ENCODE measurements at regions not wholly inside any gene's neighbourhood (a gene's known extent, or its start where the extent isn't known, plus 50 kb on each side); places are given as distances from the start of the nearest gene placed in this dataset.
"Not testable (repeated sequence)": the region's sequence is repeated elsewhere in the genome, so short reads cannot be mapped to it uniquely, and the experiment has no call there.

- Histone ChIP-seq H3K27me3 (ENCODE audit: control insufficient read depth, insufficient read depth, low read length) (no peaks in the 10 kb centered on the region), H3K36me3 (ENCODE audit: control insufficient read depth, insufficient read depth, low read length) (no peaks in the 10 kb centered on the region), H3K9me3 (ENCODE audit: control insufficient read depth, low read depth, low read length) (peaks cover 7% of the 10 kb centered on the region), H3K4me3 (ENCODE audit: low read length) (no peak overlapping the region), H3K27ac (ENCODE audit: low read length) (no peak overlapping the region), H3K4me1 (ENCODE audit: control insufficient read depth, insufficient read depth, low read length) (no peaks in the 10 kb centered on the region)
- WGBS (ENCODE audit: insufficient coverage, low lambda C conversion rate) = 71% methylated on average over 1 of the region's 1 CpG
- no peak for DNase-seq
Measured at GRCh38 chr14:42504433-42504832, 897.8 kb downstream of the LRFN5 start.

- no peak for DNase-seq
- H3K9me3 ChIP-seq (ENCODE audit: control insufficient read depth, low read depth, low read length) = no peaks in the 10 kb centered on the region
- H3K27ac ChIP-seq (ENCODE audit: low read length) = no peak overlapping the region
- no peaks in the 10 kb centered on the region for H3K27me3 ChIP-seq (ENCODE audit: control insufficient read depth, insufficient read depth, low read length)
- no peaks in the 10 kb centered on the region for H3K4me1 ChIP-seq (ENCODE audit: control insufficient read depth, insufficient read depth, low read length)
- no peaks in the 10 kb centered on the region for H3K36me3 ChIP-seq (ENCODE audit: control insufficient read depth, insufficient read depth, low read length)
- no peak overlapping the region for H3K4me3 ChIP-seq (ENCODE audit: low read length)
Measured at GRCh38 chr14:42499137-42499536, 892.5 kb downstream of the LRFN5 start.

GRCh38 chr14:42490536-42490935, 883.9 kb downstream of the LRFN5 start:
- Histone ChIP-seq H3K9me3 (ENCODE audit: control insufficient read depth, low read depth, low read length) (no peaks in the 10 kb centered on the region), H3K36me3 (ENCODE audit: control insufficient read depth, insufficient read depth, low read length) (no peaks in the 10 kb centered on the region), H3K27ac (ENCODE audit: low read length) (no peak overlapping the region), H3K27me3 (ENCODE audit: control insufficient read depth, insufficient read depth, low read length) (no peaks in the 10 kb centered on the region), H3K4me1 (ENCODE audit: control insufficient read depth, insufficient read depth, low read length) (no peaks in the 10 kb centered on the region), H3K4me3 (ENCODE audit: low read length) (no peak overlapping the region)
- WGBS (ENCODE audit: insufficient coverage, low lambda C conversion rate) = 86% methylated on average over 1 of the region's 1 CpG
- no peak for DNase-seq

GRCh38 chr14:42488965-42489364, 882.3 kb downstream of the LRFN5 start:
- H3K27me3 ChIP-seq (ENCODE audit: control insufficient read depth, insufficient read depth, low read length) = no peaks in the 10 kb centered on the region
- H3K36me3 ChIP-seq (ENCODE audit: control insufficient read depth, insufficient read depth, low read length) = no peaks in the 10 kb centered on the region
- no peak overlapping the region for H3K4me3 ChIP-seq (ENCODE audit: low read length)
- WGBS (ENCODE audit: insufficient coverage, low lambda C conversion rate) = no CpG with 5 or more reads among the region's 1 CpG
- DNase-seq = no peak
- H3K4me1 ChIP-seq (ENCODE audit: control insufficient read depth, insufficient read depth, low read length) = no peaks in the 10 kb centered on the region
- H3K9me3 ChIP-seq (ENCODE audit: control insufficient read depth, low read depth, low read length) = no peaks in the 10 kb centered on the region
- H3K27ac ChIP-seq (ENCODE audit: low read length) = no peak overlapping the region

- H3K9me3 ChIP-seq (ENCODE audit: control insufficient read depth, low read depth, low read length); H3K36me3 ChIP-seq (ENCODE audit: control insufficient read depth, insufficient read depth, low read length); H3K4me3 ChIP-seq (ENCODE audit: low read length); H3K27ac ChIP-seq (ENCODE audit: low read length); H3K27me3 ChIP-seq (ENCODE audit: control insufficient read depth, insufficient read depth, low read length); H3K4me1 ChIP-seq (ENCODE audit: control insufficient read depth, insufficient read depth, low read length); DNase-seq: not testable (repeated sequence)
- WGBS (ENCODE audit: insufficient coverage, low lambda C conversion rate) = 100% methylated on average over 3 of the region's 41 CpGs
Measured at GRCh38 chr14:42482345-42482971, 875.8 kb downstream of the LRFN5 start.

- H3K9me3 ChIP-seq (ENCODE audit: control insufficient read depth, low read depth, low read length); H3K4me3 ChIP-seq (ENCODE audit: low read length); H3K27me3 ChIP-seq (ENCODE audit: control insufficient read depth, insufficient read depth, low read length); H3K27ac ChIP-seq (ENCODE audit: low read length); H3K36me3 ChIP-seq (ENCODE audit: control insufficient read depth, insufficient read depth, low read length); DNase-seq; H3K4me1 ChIP-seq (ENCODE audit: control insufficient read depth, insufficient read depth, low read length): not testable (repeated sequence)
- WGBS (ENCODE audit: insufficient coverage, low lambda C conversion rate) = no CpG with 5 or more reads among the region's 8 CpGs
Measured at GRCh38 chr14:42481714-42482113, 875.0 kb downstream of the LRFN5 start.

GRCh38 chr14:42480255-42480654, 873.6 kb downstream of the LRFN5 start:
- DNase-seq = no peak
- H3K4me3 ChIP-seq (ENCODE audit: low read length) = no peak overlapping the region
- 83% methylated on average over 1 of the region's 1 CpG for WGBS (ENCODE audit: insufficient coverage, low lambda C conversion rate)
- H3K4me1 ChIP-seq (ENCODE audit: control insufficient read depth, insufficient read depth, low read length) = no peaks in the 10 kb centered on the region
- H3K36me3 ChIP-seq (ENCODE audit: control insufficient read depth, insufficient read depth, low read length) = no peaks in the 10 kb centered on the region
- no peaks in the 10 kb centered on the region for H3K27me3 ChIP-seq (ENCODE audit: control insufficient read depth, insufficient read depth, low read length)
- H3K27ac ChIP-seq (ENCODE audit: low read length) = no peak overlapping the region
- peaks cover 8% of the 10 kb centered on the region for H3K9me3 ChIP-seq (ENCODE audit: control insufficient read depth, low read depth, low read length)

GRCh38 chr14:42475289-42475688, 868.6 kb downstream of the LRFN5 start:
- Histone ChIP-seq H3K36me3 (ENCODE audit: control insufficient read depth, insufficient read depth, low read length) (no peaks in the 10 kb centered on the region), H3K9me3 (ENCODE audit: control insufficient read depth, low read depth, low read length) (no peaks in the 10 kb centered on the region), H3K27ac (ENCODE audit: low read length) (no peak overlapping the region), H3K27me3 (ENCODE audit: control insufficient read depth, insufficient read depth, low read length) (no peaks in the 10 kb centered on the region), H3K4me3 (ENCODE audit: low read length) (no peak overlapping the region), H3K4me1 (ENCODE audit: control insufficient read depth, insufficient read depth, low read length) (no peaks in the 10 kb centered on the region)
- WGBS (ENCODE audit: insufficient coverage, low lambda C conversion rate) = no CpG with 5 or more reads among the region's 6 CpGs
- no peak for DNase-seq

GRCh38 chr14:42470427-42470719, 863.7 kb downstream of the LRFN5 start:
- 100% methylated on average over 1 of the region's 3 CpGs for WGBS (ENCODE audit: insufficient coverage, low lambda C conversion rate)

GRCh38 chr14:42469637-42470426, 863.2 kb downstream of the LRFN5 start:
- Histone ChIP-seq H3K36me3 (ENCODE audit: control insufficient read depth, insufficient read depth, low read length) (no peaks in the 10 kb centered on the region), H3K4me1 (ENCODE audit: control insufficient read depth, insufficient read depth, low read length) (no peaks in the 10 kb centered on the region), H3K27ac (ENCODE audit: low read length) (no peak overlapping the region), H3K4me3 (ENCODE audit: low read length) (no peak overlapping the region), H3K27me3 (ENCODE audit: control insufficient read depth, insufficient read depth, low read length) (no peaks in the 10 kb centered on the region), H3K9me3 (ENCODE audit: control insufficient read depth, low read depth, low read length) (no peaks in the 10 kb centered on the region)
- DNase-seq = no peak
- 100% methylated on average over 2 of the region's 6 CpGs for WGBS (ENCODE audit: insufficient coverage, low lambda C conversion rate)

More at GRCh38 chr14:42470427-42470719, 863.7 kb downstream of the LRFN5 start:
- Histone ChIP-seq H3K9me3 (ENCODE audit: control insufficient read depth, low read depth, low read length) (no peaks in the 10 kb centered on the region), H3K36me3 (ENCODE audit: control insufficient read depth, insufficient read depth, low read length) (no peaks in the 10 kb centered on the region), H3K4me1 (ENCODE audit: control insufficient read depth, insufficient read depth, low read length) (no peaks in the 10 kb centered on the region), H3K27me3 (ENCODE audit: control insufficient read depth, insufficient read depth, low read length) (no peaks in the 10 kb centered on the region), H3K4me3 (ENCODE audit: low read length) (no peak overlapping the region), H3K27ac (ENCODE audit: low read length) (no peak overlapping the region)
- no peak for DNase-seq

- no peak overlapping the region for H3K4me3 ChIP-seq (ENCODE audit: low read length)
- H3K27me3 ChIP-seq (ENCODE audit: control insufficient read depth, insufficient read depth, low read length) = no peaks in the 10 kb centered on the region
- no peaks in the 10 kb centered on the region for H3K36me3 ChIP-seq (ENCODE audit: control insufficient read depth, insufficient read depth, low read length)
- no peaks in the 10 kb centered on the region for H3K4me1 ChIP-seq (ENCODE audit: control insufficient read depth, insufficient read depth, low read length)
- H3K27ac ChIP-seq (ENCODE audit: low read length) = no peak overlapping the region
- WGBS (ENCODE audit: insufficient coverage, low lambda C conversion rate) = 60% methylated on average over 1 of the region's 1 CpG
- no peaks in the 10 kb centered on the region for H3K9me3 ChIP-seq (ENCODE audit: control insufficient read depth, low read depth, low read length)
- no peak for DNase-seq
Measured at GRCh38 chr14:42460673-42461072, 854.0 kb downstream of the LRFN5 start.

All from large intestine (tissue), 3 donors.